HG02759 (cell line): ENCODE measurements at regions not wholly inside any gene's neighbourhood (a gene's known extent, or its start where the extent isn't known, plus 50 kb on each side); places are given as distances from the start of the nearest gene placed in this dataset.

Experiments
- ATAC-seq: cut with Tn5 transposase; IDR thresholded peaks from one replicate; pipeline ENCODE4 v1.9.1; 2021; ENCODE audit warnings: mild to moderate bottlenecking, moderate library complexity; ENCODE audit not compliant: unreplicated experiment

- ATAC-seq = no peak
Measured at GRCh38 chr7:106486331-106486730, 174.6 kb downstream of the CCDC71L start.

GRCh38 chr7:106485919-106486318 is 175.0 kb downstream of the CCDC71L start:
- ATAC-seq = no peak

GRCh38 chr7:106485031-106485551 is 175.9 kb downstream of the CCDC71L start:
- peak; percentile 69 for ATAC-seq

GRCh38 chr7:106484562-106484961 is 176.4 kb downstream of the CCDC71L start:
- peak; percentile 21 for ATAC-seq

- no peak for ATAC-seq
Measured at GRCh38 chr7:106482091-106482490, 178.9 kb downstream of the CCDC71L start.

GRCh38 chr7:106480616-106481031 is 180.3 kb downstream of the CCDC71L start:
- no peak for ATAC-seq

- peak; percentile 52 for ATAC-seq
Measured at GRCh38 chr7:106480161-106480579, 180.8 kb downstream of the CCDC71L start.

GRCh38 chr7:106476751-106477150 is 184.2 kb downstream of the CCDC71L start:
- ATAC-seq = no peak

- ATAC-seq = no peak
Measured at GRCh38 chr7:106472741-106473140, 188.0 kb upstream of the NAMPT start.

- ATAC-seq = no peak
Measured at GRCh38 chr7:106471686-106472440, 187.1 kb upstream of the NAMPT start.

- ATAC-seq = no peak
Measured at GRCh38 chr7:106471021-106471420, 186.2 kb upstream of the NAMPT start.

- no peak for ATAC-seq
Measured at GRCh38 chr7:106466867-106467266, 182.1 kb upstream of the NAMPT start.

- ATAC-seq = no peak
Measured at GRCh38 chr7:106465704-106466468, 181.1 kb upstream of the NAMPT start.

GRCh38 chr7:106464651-106465050 is 179.9 kb upstream of the NAMPT start:
- ATAC-seq = no peak

GRCh38 chr7:106463851-106464611 is 179.2 kb upstream of the NAMPT start:
- ATAC-seq = no peak

GRCh38 chr7:106462914-106463482 is 178.2 kb upstream of the NAMPT start:
- ATAC-seq = no peak

- ATAC-seq = peak; percentile 49
Measured at GRCh38 chr7:106462365-106462859, 177.6 kb upstream of the NAMPT start.

- ATAC-seq = no peak
Measured at GRCh38 chr7:106460792-106461254, 176.0 kb upstream of the NAMPT start.

GRCh38 chr7:106459397-106460072 is 174.8 kb upstream of the NAMPT start:
- ATAC-seq = no peak

- no peak for ATAC-seq
Measured at GRCh38 chr7:106457678-106458077, 172.9 kb upstream of the NAMPT start.
